HepG2 (cell line): ENCODE measurements at regions not wholly inside any gene's neighbourhood (a gene's known extent, or its start where the extent isn't known, plus 50 kb on each side); places are given as distances from the start of the nearest gene placed in this dataset.

Experiments
- ATAC-seq: fragments of 200-7000 bp; cut with Tn5 transposase; 3 replicates; pipeline ENCODE4 v1.9.1; 2020; ENCODE audit warnings: mild to moderate bottlenecking, moderate library complexity
- BruUV-seq: library from RNA; stranded (reverse); fragments of 400-500 nt; replicated peaks from 2 replicates; lab custom pipeline; 2021; lab: Mats Ljungman, UMichigan
- CTCF ChIA-PET: fragments of 300-600 bp; formaldehyde crosslinking; extraction: SDS; loops from one replicate; lab custom pipeline; 2021; ENCODE audit warnings: low total read pairs, inconsistent platforms, low intra/inter-chr PET ratio; lab: Yijun Ruan, JAX
- POLR2A ChIA-PET: fragments of 350-600 bp; sonication (Branson Sonifier 250); formaldehyde crosslinking; loops from one replicate; lab custom pipeline; 2020; ENCODE audit warnings: antibody characterized with exemption, inconsistent platforms; lab: Yijun Ruan, JAX
- DNase-seq: peaks from one replicate; pipeline ENCODE4 v3.0.0-alpha.2; 2015; ENCODE audit warnings: low spot score
- FAIRE-seq: peaks from 3 replicates; lab custom pipeline; 2011; peaks lifted over from hg19 to GRCh38; lab: Jason Lieb, UNC
- H2AFZ ChIP-seq: one replicate; pipeline ENCODE4 v1.6.1; 2011; ENCODE audit warnings: low read length, inconsistent platforms
- H3K27ac ChIP-seq: fragments of 300-600 bp; 3 replicates; pipeline ENCODE4 v1.8.0; 2011; ENCODE audit warnings: mixed run types, mild to moderate bottlenecking, mixed read lengths, low read length, inconsistent platforms; ENCODE audit not compliant: insufficient read depth; ENCODE audit errors: extremely low read length
- H3K27me3 ChIP-seq, 2 experiments: fragments of 200-600 bp in 1 of 2; 2 replicates in 1 of 2; 3 replicates in 1 of 2; pipeline versions ENCODE4 v1.6.0 to v1.8.0; 2011; ENCODE audit warnings: low read length in 2 of 2, mild to moderate bottlenecking in 2 of 2, moderate library complexity in 2 of 2, inconsistent platforms in 1 of 2; ENCODE audit not compliant: insufficient read depth in 2 of 2, control insufficient read depth in 1 of 2
- H3K36me3 ChIP-seq, 2 experiments: fragments of 200-600 bp in 1 of 2; replicated peaks in 1 of 2; 2 replicates in 1 of 2; 3 replicates in 1 of 2; pipeline versions ENCODE4 v1.5.1 to v1.8.0; 2011; ENCODE audit warnings: low read length in 2 of 2, inconsistent platforms in 1 of 2; ENCODE audit not compliant: insufficient read depth in 2 of 2, control insufficient read depth in 1 of 2
- H3K4me1 ChIP-seq: 2 replicates; pipeline ENCODE4 v1.5.1; 2012; ENCODE audit warnings: low read length, inconsistent platforms; ENCODE audit not compliant: insufficient read depth
- H3K4me2 ChIP-seq: 2 replicates; pipeline ENCODE4 v1.6.0; 2011; ENCODE audit warnings: low read depth, low read length, inconsistent platforms
- H3K4me3 ChIP-seq, 3 experiments: fragments of 200-600 bp in 1 of 3; sonication (generic), shearing (Covaris generic) in 1 of 3; replicated peaks in 1 of 3; 2 replicates each; pipeline ENCODE4 v1.5.1; 2011 to 2016; ENCODE audit warnings: low read length in 3 of 3, inconsistent platforms in 2 of 3, low read depth in 2 of 3, mild to moderate bottlenecking in 2 of 3, control low read depth in 1 of 3, mixed read lengths in 1 of 3; ENCODE audit not compliant: insufficient read depth in 1 of 3
- H3K79me2 ChIP-seq: one replicate; pipeline ENCODE4 v1.6.1; 2011; ENCODE audit warnings: low read length, inconsistent platforms; ENCODE audit not compliant: insufficient read depth
- H3K9ac ChIP-seq: 2 replicates; pipeline ENCODE4 v1.6.0; 2011; ENCODE audit warnings: mild to moderate bottlenecking, low read depth, low read length, inconsistent platforms; ENCODE audit not compliant: insufficient read depth
- H3K9me3 ChIP-seq: 2 replicates; pipeline ENCODE4 v1.5.1; 2012; ENCODE audit warnings: mild to moderate bottlenecking, low read length
- H4K20me1 ChIP-seq: 2 replicates; pipeline ENCODE4 v1.6.0; 2011; ENCODE audit warnings: inconsistent platforms, mild to moderate bottlenecking, low read length, moderate library complexity; ENCODE audit not compliant: insufficient read depth
- DNMT1 ChIP-seq: sonication (generic); formaldehyde crosslinking; IDR thresholded peaks from 2 replicates; pipeline ENCODE4 v1.5.1; 2020; ENCODE audit warnings: mild to moderate bottlenecking, missing genetic modification reagents
- KLF13 ChIP-seq: sonication (generic); formaldehyde crosslinking; IDR thresholded peaks from 2 replicates; pipeline ENCODE4 v1.4.0; 2020; ENCODE audit warnings: mild to moderate bottlenecking, missing genetic modification reagents
- MIER3 ChIP-seq: IDR thresholded peaks from 2 replicates; pipeline ENCODE4 v1.6.1; 2016; ENCODE audit warnings: missing compliant biosample characterization, borderline replicate concordance
- POLR2G ChIP-seq: fragments of 200-400 bp; formaldehyde crosslinking; IDR thresholded peaks from 2 replicates; pipeline ENCODE4 v1.6.1; 2018; ENCODE audit warnings: mild to moderate bottlenecking, low read depth, low read length, moderate library complexity
- TBX3 ChIP-seq: fragments of 450-650 bp; IDR thresholded peaks from 2 replicates; pipeline ENCODE4 v1.6.1; 2017; ENCODE audit warnings: antibody characterized with exemption, mild to moderate bottlenecking, inconsistent platforms, borderline replicate concordance
- ZFP36L1 ChIP-seq: sonication (generic); formaldehyde crosslinking; IDR thresholded peaks from 2 replicates; pipeline ENCODE4 v1.8.0; 2022; ENCODE audit warnings: mild to moderate bottlenecking, missing genetic modification reagents, moderate library complexity
- WGBS: methylation state at CpG from one replicate; pipeline ENCODE4 v1.1.6; 2017; ENCODE audit warnings: low lambda C conversion rate; 5-methylcytosine and 5-hydroxymethylcytosine counted together
- in situ Hi-C: cut with HindIII; loops from 2 replicates; pipeline ENCODE4 v1.10.0; 2017; ENCODE audit warnings: low pct_unique_long_range_greater_than_20kb; ENCODE audit not compliant: extremely low pct_ligation_motif_present
- intact Hi-C: fragments of 100-400 bp; cut with micrococcal nuclease; formaldehyde crosslinking; loops from one replicate; pipeline ENCODE4 v1.10.0; 2022; ENCODE audit not compliant: unreplicated experiment
- TF ChIP-seq, protein P1 (sequence below): sonication (generic); formaldehyde crosslinking; IDR thresholded peaks from 2 replicates; pipeline ENCODE4 v1.8.0; 2022; ENCODE audit warnings: mild to moderate bottlenecking, missing genetic modification reagents
- TF ChIP-seq, protein P2 (sequence below): sonication (generic); formaldehyde crosslinking; IDR thresholded peaks from 2 replicates; pipeline ENCODE4 v1.4.0; 2020; ENCODE audit warnings: low read depth, mild to moderate bottlenecking, missing genetic modification reagents

DNA sequence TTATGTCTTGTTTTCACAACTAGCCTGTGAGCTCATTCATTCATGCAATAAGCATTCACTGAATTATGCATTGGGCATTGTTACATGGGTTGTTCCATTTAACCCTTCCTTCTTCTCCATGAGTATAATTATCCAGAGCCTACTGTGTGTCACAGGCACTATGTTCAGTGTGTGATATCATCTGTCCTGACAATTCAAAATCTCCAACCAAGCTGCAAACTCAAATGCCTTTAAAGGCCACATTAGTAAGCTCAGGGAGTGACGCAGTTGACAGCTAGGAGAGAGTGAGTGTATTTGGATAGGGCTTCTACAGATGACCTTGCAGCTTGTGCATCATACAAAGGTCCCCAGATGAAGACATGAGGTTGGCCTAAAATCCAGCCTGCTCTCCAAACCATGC lies 289.5 kb downstream of the OMA1 start (continued):
- TF ChIP-seq DNMT1 (CRISPR knock-in tag) (no peak), ZFP36L1 (CRISPR knock-in tag) (no peak)

DNA sequence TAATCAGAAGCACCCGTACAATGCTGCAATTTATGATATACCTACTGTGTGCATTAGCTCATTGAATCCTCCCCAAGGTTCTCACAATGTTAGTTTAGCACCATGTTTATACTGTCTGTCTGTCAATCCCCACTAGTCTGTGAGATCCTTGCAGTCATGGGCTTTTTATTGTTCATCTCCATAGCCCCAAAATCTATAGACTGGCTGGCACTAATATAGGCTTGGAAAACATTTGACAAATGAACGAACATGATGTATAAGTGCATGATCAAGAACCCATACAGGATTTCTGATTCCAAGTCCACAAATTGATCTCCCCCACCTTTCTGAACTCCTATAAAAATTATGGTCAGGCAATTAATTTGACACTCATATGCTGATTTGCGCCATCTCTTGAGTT lies 290.0 kb downstream of the OMA1 start:
- Histone ChIP-seq H3K36me3 (no peaks in the 10 kb centered on the region), H3K9ac (no peak overlapping the region), H3K27ac (no peak overlapping the region), H4K20me1 (no peaks in the 10 kb centered on the region), H3K79me2 (no peaks in the 10 kb centered on the region), H3K9me3 (no peaks in the 10 kb centered on the region), H3K4me2 (no peak overlapping the region), H3K4me1 (no peaks in the 10 kb centered on the region), H2AFZ (no peak overlapping the region), H3K4me3 (no peak overlapping the region), H3K27me3 (no peaks in the 10 kb centered on the region)
- no TSS peak for BruUV-seq
- CTCF ChIA-PET, result no interaction called here
- 43% methylated on average over 3 of the region's 3 CpGs for WGBS
- FAIRE-seq, result no peak
- intact Hi-C loops (no loop called here), in situ Hi-C loops (no loop called here)
- ATAC-seq, result no peak
- TF ChIP-seq, protein P1, sequence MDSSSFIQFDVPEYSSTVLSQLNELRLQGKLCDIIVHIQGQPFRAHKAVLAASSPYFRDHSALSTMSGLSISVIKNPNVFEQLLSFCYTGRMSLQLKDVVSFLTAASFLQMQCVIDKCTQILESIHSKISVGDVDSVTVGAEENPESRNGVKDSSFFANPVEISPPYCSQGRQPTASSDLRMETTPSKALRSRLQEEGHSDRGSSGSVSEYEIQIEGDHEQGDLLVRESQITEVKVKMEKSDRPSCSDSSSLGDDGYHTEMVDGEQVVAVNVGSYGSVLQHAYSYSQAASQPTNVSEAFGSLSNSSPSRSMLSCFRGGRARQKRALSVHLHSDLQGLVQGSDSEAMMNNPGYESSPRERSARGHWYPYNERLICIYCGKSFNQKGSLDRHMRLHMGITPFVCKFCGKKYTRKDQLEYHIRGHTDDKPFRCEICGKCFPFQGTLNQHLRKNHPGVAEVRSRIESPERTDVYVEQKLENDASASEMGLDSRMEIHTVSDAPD, result no peak
- TF ChIP-seq KLF13 (CRISPR knock-in tag), result no peak
- TF ChIP-seq, protein P2, sequence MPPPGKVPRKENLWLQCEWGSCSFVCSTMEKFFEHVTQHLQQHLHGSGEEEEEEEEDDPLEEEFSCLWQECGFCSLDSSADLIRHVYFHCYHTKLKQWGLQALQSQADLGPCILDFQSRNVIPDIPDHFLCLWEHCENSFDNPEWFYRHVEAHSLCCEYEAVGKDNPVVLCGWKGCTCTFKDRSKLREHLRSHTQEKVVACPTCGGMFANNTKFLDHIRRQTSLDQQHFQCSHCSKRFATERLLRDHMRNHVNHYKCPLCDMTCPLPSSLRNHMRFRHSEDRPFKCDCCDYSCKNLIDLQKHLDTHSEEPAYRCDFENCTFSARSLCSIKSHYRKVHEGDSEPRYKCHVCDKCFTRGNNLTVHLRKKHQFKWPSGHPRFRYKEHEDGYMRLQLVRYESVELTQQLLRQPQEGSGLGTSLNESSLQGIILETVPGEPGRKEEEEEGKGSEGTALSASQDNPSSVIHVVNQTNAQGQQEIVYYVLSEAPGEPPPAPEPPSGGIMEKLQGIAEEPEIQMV (CRISPR knock-in tag), result no peak
- no peak for TF ChIP-seq MIER3 (CRISPR knock-in tag)
- no peak for TF ChIP-seq POLR2G
- no peak for TF ChIP-seq TBX3
- POLR2A ChIA-PET, result no interaction called here
- DNase-seq, result no peak
